Calu3 (cell line): ENCODE measurements at regions not wholly inside any gene's neighbourhood (a gene's known extent, or its start where the extent isn't known, plus 50 kb on each side); places are given as distances from the start of the nearest gene placed in this dataset.

Experiments used
- BruUV-seq: library from RNA; stranded (reverse); fragments of 400-500 nt; replicated peaks from 2 replicates; lab custom pipeline; 2021; lab: Mats Ljungman, UMichigan
- CTCF ChIA-PET: fragments of 300-600 bp; sonication (Branson Sonifier 250); formaldehyde crosslinking; loops from one replicate; lab custom pipeline; 2022; ENCODE audit warnings: antibody characterized with exemption; lab: Charles Lee
- DNase-seq: peaks from one replicate; pipeline ENCODE4 v3.0.0; 2022
- H3K27ac Mint-ChIP-seq: one replicate; pipeline ENCODE4 v1.8.0; 2022; ENCODE audit warnings: mixed read lengths; ENCODE audit not compliant: unreplicated experiment
- H3K27me3 Mint-ChIP-seq: one replicate; pipeline ENCODE4 v1.8.0; 2022; ENCODE audit warnings: mixed read lengths; ENCODE audit not compliant: unreplicated experiment
- H3K36me3 Mint-ChIP-seq: one replicate; pipeline ENCODE4 v1.8.0; 2022; ENCODE audit warnings: mild to moderate bottlenecking, moderate library complexity, mixed read lengths; ENCODE audit not compliant: insufficient read depth, unreplicated experiment
- H3K4me1 Mint-ChIP-seq: one replicate; pipeline ENCODE4 v1.8.0; 2022; ENCODE audit warnings: mild to moderate bottlenecking, low read depth, mixed read lengths; ENCODE audit not compliant: unreplicated experiment
- H3K4me3 Mint-ChIP-seq: one replicate; pipeline ENCODE4 v1.8.0; 2022; ENCODE audit warnings: mild to moderate bottlenecking, low read depth, moderate library complexity, mixed read lengths; ENCODE audit not compliant: unreplicated experiment
- H3K9me3 Mint-ChIP-seq: one replicate; pipeline ENCODE4 v1.8.0; 2022; ENCODE audit warnings: low read depth, mixed read lengths; ENCODE audit not compliant: unreplicated experiment
- intact Hi-C: fragments of 100-400 bp; cut with micrococcal nuclease; formaldehyde crosslinking; loops from one replicate; pipeline ENCODE4 v1.10.0; 2022; ENCODE audit not compliant: unreplicated experiment
- TF ChIP-seq, protein P1 (sequence below): fragments of 200-600 bp; IDR thresholded peaks from one replicate; pipeline ENCODE4 v1.8.0; 2022; ENCODE audit warnings: antibody characterized with exemption; ENCODE audit not compliant: unreplicated experiment

DNA sequence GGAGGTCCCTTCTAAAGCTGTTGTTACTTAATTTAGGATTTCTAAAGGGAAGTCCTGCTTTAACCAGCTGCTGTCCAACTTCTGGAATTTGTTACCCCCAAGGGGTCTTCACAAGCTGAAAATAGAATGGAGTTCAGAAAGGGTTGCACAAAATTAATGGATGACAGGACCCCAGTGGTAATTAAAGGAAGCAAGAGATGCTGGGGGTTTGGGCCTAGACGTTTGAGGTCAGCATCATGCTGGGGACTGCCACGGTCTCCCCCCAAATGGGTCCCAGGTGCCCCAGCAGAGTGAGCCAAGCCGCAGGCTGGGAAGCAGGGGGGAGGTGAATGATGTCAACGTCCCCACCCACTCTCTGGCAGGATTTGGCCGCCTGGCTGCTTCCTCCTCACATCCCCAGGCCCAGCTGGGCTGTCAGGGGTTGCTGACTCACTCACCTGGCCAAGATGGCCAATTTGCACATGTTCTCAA is 97.5 kb upstream of the ARAP3 start:
- peak overlapping the region; percentile 21 for H3K27ac Mint-ChIP-seq
- H3K27me3 Mint-ChIP-seq, result no peaks in the 10 kb centered on the region
- H3K36me3 Mint-ChIP-seq, result peaks cover 15% of the 10 kb centered on the region
- H3K9me3 Mint-ChIP-seq, result no peaks in the 10 kb centered on the region
- H3K4me1 Mint-ChIP-seq, result peaks cover 53% of the 10 kb centered on the region
- TF ChIP-seq, protein P1, sequence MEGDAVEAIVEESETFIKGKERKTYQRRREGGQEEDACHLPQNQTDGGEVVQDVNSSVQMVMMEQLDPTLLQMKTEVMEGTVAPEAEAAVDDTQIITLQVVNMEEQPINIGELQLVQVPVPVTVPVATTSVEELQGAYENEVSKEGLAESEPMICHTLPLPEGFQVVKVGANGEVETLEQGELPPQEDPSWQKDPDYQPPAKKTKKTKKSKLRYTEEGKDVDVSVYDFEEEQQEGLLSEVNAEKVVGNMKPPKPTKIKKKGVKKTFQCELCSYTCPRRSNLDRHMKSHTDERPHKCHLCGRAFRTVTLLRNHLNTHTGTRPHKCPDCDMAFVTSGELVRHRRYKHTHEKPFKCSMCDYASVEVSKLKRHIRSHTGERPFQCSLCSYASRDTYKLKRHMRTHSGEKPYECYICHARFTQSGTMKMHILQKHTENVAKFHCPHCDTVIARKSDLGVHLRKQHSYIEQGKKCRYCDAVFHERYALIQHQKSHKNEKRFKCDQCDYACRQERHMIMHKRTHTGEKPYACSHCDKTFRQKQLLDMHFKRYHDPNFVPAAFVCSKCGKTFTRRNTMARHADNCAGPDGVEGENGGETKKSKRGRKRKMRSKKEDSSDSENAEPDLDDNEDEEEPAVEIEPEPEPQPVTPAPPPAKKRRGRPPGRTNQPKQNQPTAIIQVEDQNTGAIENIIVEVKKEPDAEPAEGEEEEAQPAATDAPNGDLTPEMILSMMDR, result no peak
- no TSS peak for BruUV-seq
- intact Hi-C loops, result no loop called here
- H3K4me3 Mint-ChIP-seq, result no peak overlapping the region
- CTCF ChIA-PET, result interaction anchor here (0.6 to 1.7 kb wide), 5 partner anchors 17 to 410 kb away, joined by 3 to 7 read pairs (median 4); partner anchors contain the start of gene PCDH1
- DNase-seq, result peak; percentile 78

DNA sequence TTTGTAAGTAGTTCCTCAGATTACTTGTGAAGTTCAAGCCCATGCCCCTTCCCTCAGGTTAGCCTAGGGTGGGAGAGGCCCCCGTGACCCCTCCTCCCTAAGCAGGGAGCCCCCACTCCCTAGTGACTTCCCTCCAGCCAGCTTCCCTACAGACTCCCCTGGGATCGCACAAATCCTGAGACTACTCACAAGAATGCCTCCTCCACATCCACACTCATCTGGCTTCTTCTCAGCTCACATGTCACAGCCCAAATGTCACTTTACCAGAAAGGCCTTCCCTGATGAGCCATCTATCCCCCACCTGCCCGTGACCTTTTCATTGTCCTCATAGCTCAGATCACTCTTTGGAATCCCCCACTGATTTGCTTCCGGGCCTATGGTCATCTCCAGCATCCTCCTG is 96.7 kb upstream of the ARAP3 start:
- no TSS peak for BruUV-seq
- DNase-seq, result no peak
- intact Hi-C loops, result no loop called here
- Mint-ChIP-seq H3K4me1 (peaks cover 45% of the 10 kb centered on the region), H3K27me3 (no peaks in the 10 kb centered on the region), H3K36me3 (peaks cover 9% of the 10 kb centered on the region), H3K9me3 (no peaks in the 10 kb centered on the region), H3K4me3 (no peak overlapping the region), H3K27ac (peak overlapping the region; percentile 33)
- TF ChIP-seq, protein P1, result no peak
- CTCF ChIA-PET, result interaction anchor here (1.1 to 1.7 kb wide), 2 partner anchors 21 to 138 kb away, joined by 3 to 7 read pairs; no protein-coding TSS in a partner anchor

DNA sequence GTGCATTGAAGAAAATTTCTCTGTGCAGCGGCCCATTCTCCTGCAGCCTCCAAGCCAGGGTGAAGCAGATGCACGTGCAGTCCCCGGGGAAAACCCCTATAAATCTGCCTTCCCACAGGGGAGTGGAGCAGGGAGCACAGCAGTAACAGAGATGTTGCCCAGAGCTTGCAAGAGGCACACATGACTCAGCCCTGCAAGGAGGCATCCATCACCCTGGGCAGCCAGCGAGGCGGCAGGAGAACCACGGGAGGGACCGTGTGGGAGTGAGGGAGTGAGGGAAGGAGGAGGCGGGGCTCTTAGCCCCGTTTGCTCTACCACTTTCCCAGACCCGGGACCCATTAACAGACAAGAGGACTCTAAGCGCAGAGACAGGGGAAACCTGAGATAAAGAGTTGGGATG is 96.2 kb upstream of the ARAP3 start:
- Mint-ChIP-seq H3K4me1 (peaks cover 40% of the 10 kb centered on the region), H3K9me3 (no peaks in the 10 kb centered on the region), H3K4me3 (no peak overlapping the region), H3K27me3 (no peaks in the 10 kb centered on the region), H3K36me3 (peaks cover 9% of the 10 kb centered on the region), H3K27ac (peak overlapping the region; percentile 33)
- TF ChIP-seq, protein P1, result no peak
- intact Hi-C loops, result no loop called here
- CTCF ChIA-PET, result interaction anchor here (1.1 to 1.7 kb wide), 2 partner anchors 21 to 138 kb away, joined by 3 to 7 read pairs; no protein-coding TSS in a partner anchor
- BruUV-seq, result no TSS peak
- DNase-seq, result peak; percentile 14

DNA sequence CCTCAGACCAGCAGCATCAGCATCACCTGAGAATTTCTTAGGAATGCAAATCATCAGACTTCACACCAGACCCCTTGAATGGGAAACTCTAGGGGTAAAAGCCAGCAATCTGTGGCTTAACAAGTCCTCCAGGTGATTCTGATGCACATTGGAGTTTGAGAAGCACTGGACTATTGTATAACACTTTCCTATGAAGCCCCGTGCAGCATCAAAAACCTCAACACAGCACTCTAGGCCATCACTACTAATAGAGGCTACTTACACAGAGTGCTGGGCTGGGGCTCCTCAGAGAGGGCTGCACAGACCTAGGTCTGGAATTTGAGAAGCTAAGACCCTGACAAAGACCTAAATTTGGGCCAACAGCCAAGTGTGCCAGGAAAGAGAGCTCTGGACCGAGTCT is 95.7 kb upstream of the ARAP3 start:
- CTCF ChIA-PET, result no interaction called here
- peaks cover under 1% of the 10 kb centered on the region for H3K27me3 Mint-ChIP-seq
- H3K9me3 Mint-ChIP-seq, result no peaks in the 10 kb centered on the region
- no TSS peak for BruUV-seq
- H3K4me1 Mint-ChIP-seq, result peaks cover 36% of the 10 kb centered on the region
- intact Hi-C loops, result no loop called here
- H3K27ac Mint-ChIP-seq, result no peak overlapping the region
- peaks cover 9% of the 10 kb centered on the region for H3K36me3 Mint-ChIP-seq
- no peak overlapping the region for H3K4me3 Mint-ChIP-seq
- TF ChIP-seq, protein P1, result no peak
- DNase-seq, result no peak
